OCI-LY7 (cell line): ENCODE measurements at regions not wholly inside any gene's neighbourhood (a gene's known extent, or its start where the extent isn't known, plus 50 kb on each side); places are given as distances from the start of the nearest gene placed in this dataset.
"Not testable (repeated sequence)": the region's sequence is repeated elsewhere in the genome, so short reads cannot be mapped to it uniquely, and the experiment has no call there.

ENCODE experiments used
- BruUV-seq: library from RNA; stranded (reverse); fragments of 400-500 nt; replicated peaks from 2 replicates; lab custom pipeline; 2021; lab: Mats Ljungman, UMichigan
- CTCF ChIA-PET: fragments of 300-600 bp; sonication (Branson Sonifier 250); formaldehyde crosslinking; loops from one replicate; lab custom pipeline; 2022; ENCODE audit warnings: antibody characterized with exemption; ENCODE audit not compliant: unreplicated experiment; lab: Charles Lee
- POLR2A ChIA-PET: fragments of 300-600 bp; sonication (Branson Sonifier 250); formaldehyde crosslinking; loops from one replicate; lab custom pipeline; 2022; ENCODE audit warnings: antibody characterized with exemption; lab: Charles Lee
- DNase-seq: peaks from one replicate; pipeline ENCODE4 v3.0.0-alpha.2; 2015; ENCODE audit warnings: low spot score
- H2AFZ ChIP-seq: fragments of 200-600 bp; sonication (generic), shearing (Covaris generic); 2 replicates; pipeline ENCODE4 v1.6.1; 2014; ENCODE audit warnings: mild to moderate bottlenecking, antibody characterized with exemption, low read length, moderate library complexity
- H3K27ac ChIP-seq: fragments of 200-600 bp; sonication (generic); 2 replicates; pipeline ENCODE4 v1.5.1; 2014; ENCODE audit warnings: mixed run types, low read depth, mild to moderate bottlenecking, moderate library complexity, low read length, inconsistent platforms; ENCODE audit not compliant: poor library complexity, severe bottlenecking
- H3K36me3 ChIP-seq: fragments of 200-600 bp; sonication (generic); 2 replicates; pipeline ENCODE4 v1.6.1; 2014; ENCODE audit warnings: mild to moderate bottlenecking, antibody characterized with exemption, low read length, moderate library complexity, mixed read lengths; ENCODE audit not compliant: insufficient read depth
- H3K4me1 ChIP-seq: fragments of 200-600 bp; sonication (generic); 2 replicates; pipeline ENCODE4 v1.5.1; 2014; ENCODE audit warnings: mild to moderate bottlenecking, low read length; ENCODE audit not compliant: insufficient read depth, poor library complexity, severe bottlenecking
- H3K4me2 ChIP-seq: fragments of 200-600 bp; sonication (generic); 2 replicates; pipeline ENCODE4 v1.6.1; 2014; ENCODE audit warnings: mild to moderate bottlenecking, low read length
- H3K4me3 ChIP-seq: fragments of 200-600 bp; sonication (generic); 2 replicates; pipeline ENCODE4 v1.5.1; 2014; ENCODE audit warnings: mild to moderate bottlenecking, low read depth, low read length; ENCODE audit not compliant: poor library complexity, severe bottlenecking
- H3K79me2 ChIP-seq: fragments of 200-600 bp; sonication (generic); 2 replicates; pipeline ENCODE4 v1.6.1; 2016; ENCODE audit warnings: low read depth, mild to moderate bottlenecking, low read length, moderate library complexity, mixed read lengths; ENCODE audit not compliant: insufficient read depth
- H3K9me2 ChIP-seq: fragments of 200-600 bp; sonication (generic); 2 replicates; pipeline ENCODE4 v1.6.1; 2016; ENCODE audit warnings: mild to moderate bottlenecking, low read length, mixed read lengths; ENCODE audit not compliant: insufficient read depth
- H3K9me3 ChIP-seq: fragments of 200-600 bp; sonication (generic); 2 replicates; pipeline ENCODE4 v1.6.1; 2014; ENCODE audit warnings: mild to moderate bottlenecking, mixed run types, low read length, mixed read lengths
- H4K20me1 ChIP-seq: fragments of 200-600 bp; sonication (generic); 2 replicates; pipeline ENCODE4 v1.6.1; 2014; ENCODE audit warnings: mild to moderate bottlenecking, antibody characterized with exemption, low read length, moderate library complexity, mixed read lengths; ENCODE audit not compliant: insufficient read depth
- CTCF ChIP-seq: fragments of 200-600 bp; sonication (generic); conservative IDR thresholded peaks from 2 replicates; pipeline ENCODE4 v1.5.1; 2014; ENCODE audit warnings: mild to moderate bottlenecking, antibody characterized with exemption, low read length, moderate library complexity, mixed read lengths
- EZH2phosphoT487 ChIP-seq: fragments of 200-600 bp; sonication (generic); IDR thresholded peaks from 2 replicates; pipeline ENCODE4 v1.6.1; 2018; ENCODE audit warnings: low read depth, borderline replicate concordance, mild to moderate bottlenecking, mixed run types, antibody characterized with exemption, low read length, moderate library complexity, mixed read lengths
- intact Hi-C: fragments of 100-400 bp; cut with micrococcal nuclease; formaldehyde crosslinking; loops from one replicate; pipeline ENCODE4 v1.10.0; 2022; ENCODE audit not compliant: unreplicated experiment

GRCh38 chr22:22730655-22731373, 86.4 kb downstream of the GGTLC2 start:
- H3K36me3 ChIP-seq = no peaks in the 10 kb centered on the region
- H3K27ac ChIP-seq = no peak overlapping the region
- H3K9me2 ChIP-seq = no peaks in the 10 kb centered on the region
- H3K4me2 ChIP-seq = no peak overlapping the region
- POLR2A ChIA-PET = interaction anchor here (0.6 kb wide), 1 partner anchor 133 kb away, joined by 4 read pairs; no protein-coding TSS in a partner anchor
- BruUV-seq = no TSS peak
- peaks cover 2% of the 10 kb centered on the region for H3K4me1 ChIP-seq
- H2AFZ ChIP-seq = no peak overlapping the region
- no peak overlapping the region for H3K4me3 ChIP-seq
- no peaks in the 10 kb centered on the region for H4K20me1 ChIP-seq
- no peaks in the 10 kb centered on the region for H3K9me3 ChIP-seq
- intact Hi-C loops = no loop called here
- no peak for DNase-seq
- CTCF ChIA-PET = no interaction called here
- TF ChIP-seq CTCF = no peak
- TF ChIP-seq EZH2phosphoT487 = no peak
- no peaks in the 10 kb centered on the region for H3K79me2 ChIP-seq

- intact Hi-C loops = no loop called here
- no TSS peak for BruUV-seq
- Histone ChIP-seq H2AFZ (no peak overlapping the region), H3K36me3 (no peaks in the 10 kb centered on the region), H4K20me1 (no peaks in the 10 kb centered on the region), H3K9me3 (no peaks in the 10 kb centered on the region), H3K27ac (no peak overlapping the region), H3K4me3 (no peak overlapping the region), H3K9me2 (no peaks in the 10 kb centered on the region), H3K4me1 (peaks cover 7% of the 10 kb centered on the region), H3K4me2 (no peak overlapping the region), H3K79me2 (no peaks in the 10 kb centered on the region)
- POLR2A ChIA-PET = no interaction called here
- TF ChIP-seq EZH2phosphoT487 = no peak
- TF ChIP-seq CTCF = no peak
- no peak for DNase-seq
- CTCF ChIA-PET = no interaction called here
Observed at GRCh38 chr22:22731374-22731676, 86.9 kb downstream of the GGTLC2 start.

GRCh38 chr22:22733006-22733405, 88.6 kb downstream of the GGTLC2 start:
- H3K79me2 ChIP-seq, H2AFZ ChIP-seq, POLR2A ChIA-PET, CTCF ChIA-PET, H3K4me2 ChIP-seq, intact Hi-C loops, BruUV-seq, DNase-seq, H3K9me3 ChIP-seq, H3K9me2 ChIP-seq, H3K27ac ChIP-seq, H3K4me3 ChIP-seq, H3K4me1 ChIP-seq, H3K36me3 ChIP-seq, H4K20me1 ChIP-seq: not testable (repeated sequence)
